RWPE2 (cell line): ENCODE measurements at regions not wholly inside any gene's neighbourhood (a gene's known extent, or its start where the extent isn't known, plus 50 kb on each side); places are given as distances from the start of the nearest gene placed in this dataset.

Experiments used
- ATAC-seq: fragments of 200-7000 bp; cut with Tn5 transposase; 3 replicates; pipeline ENCODE4 v1.9.1; 2021; ENCODE audit warnings: low read depth
- DNase-seq: peaks from one replicate; pipeline ENCODE4 v3.0.0-alpha.2; 2020; ENCODE audit warnings: low spot score
- H3K27ac ChIP-seq: fragments of 450-650 bp; 2 replicates; pipeline ENCODE4 v1.5.1; 2017; ENCODE audit warnings: mild to moderate bottlenecking; ENCODE audit not compliant: poor library complexity, severe bottlenecking
- H3K27me3 ChIP-seq: fragments of 250-450 bp; sonication (Bioruptor Pico); 2 replicates; pipeline ENCODE4 v1.5.1; 2021; ENCODE audit warnings: mild to moderate bottlenecking, moderate library complexity; ENCODE audit not compliant: insufficient read depth, poor library complexity, severe bottlenecking
- H3K36me3 ChIP-seq: fragments of 250-450 bp; sonication (Bioruptor Pico); 2 replicates; pipeline ENCODE4 v1.5.1; 2020; ENCODE audit warnings: low read depth, mild to moderate bottlenecking, moderate library complexity
- H3K4me1 ChIP-seq: fragments of 250-450 bp; sonication (Bioruptor Pico); 2 replicates; pipeline ENCODE4 v1.5.1; 2021; ENCODE audit warnings: mild to moderate bottlenecking, moderate library complexity; ENCODE audit not compliant: insufficient read depth, poor library complexity, severe bottlenecking
- H3K4me3 ChIP-seq: fragments of 250-450 bp; sonication (Bioruptor Pico); 2 replicates; pipeline ENCODE4 v1.5.1; 2021; ENCODE audit warnings: mild to moderate bottlenecking, moderate library complexity; ENCODE audit not compliant: severe bottlenecking
- H3K9me3 ChIP-seq: fragments of 250-450 bp; sonication (Bioruptor Pico); 2 replicates; pipeline ENCODE4 v1.5.1; 2021; ENCODE audit warnings: mild to moderate bottlenecking, moderate library complexity; ENCODE audit not compliant: severe bottlenecking
- TF ChIP-seq, protein P1 (sequence below): fragments of 450-650 bp; IDR thresholded peaks from one replicate; pipeline ENCODE4 v1.5.1; 2017; ENCODE audit warnings: mild to moderate bottlenecking, moderate library complexity; ENCODE audit not compliant: poor library complexity, severe bottlenecking

DNA sequence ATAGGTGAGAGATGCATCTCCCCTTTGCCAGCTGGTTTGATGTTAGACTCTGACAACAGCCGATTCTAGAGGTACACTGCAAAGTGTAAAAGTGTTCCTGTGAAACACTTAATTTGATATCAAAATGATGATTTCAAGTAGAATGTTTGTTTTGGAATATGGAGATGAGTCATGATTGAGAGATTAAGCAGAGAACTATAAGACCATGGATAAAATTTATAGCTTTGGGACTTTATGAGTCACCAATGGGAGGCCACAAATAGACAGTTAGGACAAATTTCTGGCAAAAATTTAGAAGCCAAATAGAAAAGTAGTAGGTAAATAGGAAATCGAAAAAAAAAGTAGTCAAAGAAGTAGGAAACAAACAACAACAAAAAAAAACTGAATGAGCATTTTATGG is 672.5 kb downstream of the NSUN3 start:
- TF ChIP-seq, protein P1, sequence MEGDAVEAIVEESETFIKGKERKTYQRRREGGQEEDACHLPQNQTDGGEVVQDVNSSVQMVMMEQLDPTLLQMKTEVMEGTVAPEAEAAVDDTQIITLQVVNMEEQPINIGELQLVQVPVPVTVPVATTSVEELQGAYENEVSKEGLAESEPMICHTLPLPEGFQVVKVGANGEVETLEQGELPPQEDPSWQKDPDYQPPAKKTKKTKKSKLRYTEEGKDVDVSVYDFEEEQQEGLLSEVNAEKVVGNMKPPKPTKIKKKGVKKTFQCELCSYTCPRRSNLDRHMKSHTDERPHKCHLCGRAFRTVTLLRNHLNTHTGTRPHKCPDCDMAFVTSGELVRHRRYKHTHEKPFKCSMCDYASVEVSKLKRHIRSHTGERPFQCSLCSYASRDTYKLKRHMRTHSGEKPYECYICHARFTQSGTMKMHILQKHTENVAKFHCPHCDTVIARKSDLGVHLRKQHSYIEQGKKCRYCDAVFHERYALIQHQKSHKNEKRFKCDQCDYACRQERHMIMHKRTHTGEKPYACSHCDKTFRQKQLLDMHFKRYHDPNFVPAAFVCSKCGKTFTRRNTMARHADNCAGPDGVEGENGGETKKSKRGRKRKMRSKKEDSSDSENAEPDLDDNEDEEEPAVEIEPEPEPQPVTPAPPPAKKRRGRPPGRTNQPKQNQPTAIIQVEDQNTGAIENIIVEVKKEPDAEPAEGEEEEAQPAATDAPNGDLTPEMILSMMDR: no peak
- DNase-seq (no peak), ATAC-seq (no peak)
- Histone ChIP-seq H3K36me3 (no peaks in the 10 kb centered on the region), H3K4me1 (no peaks in the 10 kb centered on the region), H3K4me3 (no peak overlapping the region), H3K27ac (no peak overlapping the region), H3K27me3 (no peaks in the 10 kb centered on the region), H3K9me3 (no peaks in the 10 kb centered on the region)

- Histone ChIP-seq H3K4me3 (no peak overlapping the region), H3K36me3 (no peaks in the 10 kb centered on the region), H3K9me3 (no peaks in the 10 kb centered on the region), H3K27ac (no peak overlapping the region), H3K27me3 (no peaks in the 10 kb centered on the region), H3K4me1 (no peaks in the 10 kb centered on the region)
- no peak for ATAC-seq
- no peak for DNase-seq
- TF ChIP-seq, protein P1: no peak
These were observed 674.3 kb downstream of the NSUN3 start for GRCh38 chr3:94737116-94737515.

GRCh38 chr3:94739420-94739819 is 676.6 kb downstream of the NSUN3 start:
- DNase-seq: no peak
- TF ChIP-seq, protein P1: no peak
- no peak overlapping the region for H3K27ac ChIP-seq
- no peak for ATAC-seq
- H3K27me3 ChIP-seq: no peaks in the 10 kb centered on the region
- H3K9me3 ChIP-seq: no peaks in the 10 kb centered on the region
- H3K4me3 ChIP-seq: no peak overlapping the region
- H3K36me3 ChIP-seq: no peaks in the 10 kb centered on the region
- no peaks in the 10 kb centered on the region for H3K4me1 ChIP-seq

DNA sequence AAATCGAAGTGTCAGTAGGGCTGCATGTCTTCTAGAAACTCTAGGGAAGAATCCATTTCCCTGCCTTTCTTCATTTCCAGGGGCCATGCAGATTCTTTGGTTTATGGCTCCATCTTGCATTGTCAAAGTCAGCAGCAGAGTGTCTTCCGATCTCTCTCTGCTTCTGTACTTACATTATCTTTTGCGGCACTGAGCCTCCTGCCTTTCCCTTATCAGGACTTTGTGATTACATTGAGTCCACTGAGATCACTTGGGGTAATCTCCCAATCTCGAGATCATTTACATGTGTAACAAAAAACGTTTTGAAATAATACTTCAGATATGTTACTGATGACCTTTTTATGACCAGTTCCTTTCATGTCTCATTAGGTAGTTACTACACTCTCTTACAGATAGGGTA is 695.9 kb downstream of the NSUN3 start:
- no peak overlapping the region for H3K27ac ChIP-seq
- no peak overlapping the region for H3K4me3 ChIP-seq
- TF ChIP-seq, protein P1: no peak
- H3K27me3 ChIP-seq: no peaks in the 10 kb centered on the region
- H3K9me3 ChIP-seq: no peaks in the 10 kb centered on the region
- H3K36me3 ChIP-seq: no peaks in the 10 kb centered on the region
- ATAC-seq: no peak
- H3K4me1 ChIP-seq: no peaks in the 10 kb centered on the region
- no peak for DNase-seq

GRCh38 chr3:94772402-94772801 is 709.5 kb downstream of the NSUN3 start:
- no peak for ATAC-seq
- TF ChIP-seq, protein P1: no peak
- H3K27ac ChIP-seq: no peak overlapping the region

More at GRCh38 chr3:94772402-94772801, 709.5 kb downstream of the NSUN3 start:
- Histone ChIP-seq H3K4me1 (no peaks in the 10 kb centered on the region), H3K9me3 (no peaks in the 10 kb centered on the region), H3K36me3 (no peaks in the 10 kb centered on the region), H3K27me3 (no peaks in the 10 kb centered on the region), H3K4me3 (no peak overlapping the region)
- DNase-seq: no peak
